ENCODE measurements at regions not wholly inside any gene's neighbourhood (a gene's known extent, or its start where the extent isn't known, plus 50 kb on each side); places are given as distances from the start of the nearest gene placed in this dataset.

GRCh38 chr2:118300832-118301231, 212.6 kb downstream of the INSIG2 start:
- H3K4me3 ChIP-seq (ENCODE audit: low read length in 2 of 2): no peak overlapping the region
- no peaks in the 10 kb centered on the region for H3K36me3 ChIP-seq (ENCODE audit: control insufficient read depth in 2 of 2, insufficient read depth in 2 of 2, low read length in 1 of 2)
- H3K27ac ChIP-seq (ENCODE audit: low read depth in 1 of 2, low read length in 1 of 2): no peak overlapping the region
- H3K4me1 ChIP-seq (ENCODE audit: control insufficient read depth in 2 of 2, insufficient read depth in 2 of 2, low read length in 2 of 2): no peaks in the 10 kb centered on the region
- no peaks in the 10 kb centered on the region for H3K27me3 ChIP-seq (ENCODE audit: control insufficient read depth in 2 of 2, insufficient read depth in 1 of 2, low read length in 1 of 2)
- H3K9me3 ChIP-seq (ENCODE audit: control insufficient read depth in 2 of 2, insufficient read depth in 1 of 2, low read length in 1 of 2): peaks cover 0 to under 1% of the 10 kb centered on the region in 2 donors
- no peak for DNase-seq (ENCODE audit: low read depth in 6 of 9, low spot score in 9 of 9)

GRCh38 chr2:118296663-118297062, 208.4 kb downstream of the INSIG2 start:
- no peaks in the 10 kb centered on the region for H3K4me1 ChIP-seq (ENCODE audit: control insufficient read depth in 2 of 2, insufficient read depth in 2 of 2, low read length in 2 of 2)
- no peak overlapping the region for H3K27ac ChIP-seq (ENCODE audit: low read depth in 1 of 2, low read length in 1 of 2)
- no peak for DNase-seq (ENCODE audit: low read depth in 6 of 9, low spot score in 9 of 9)
- no peaks in the 10 kb centered on the region for H3K36me3 ChIP-seq (ENCODE audit: control insufficient read depth in 2 of 2, insufficient read depth in 2 of 2, low read length in 1 of 2)
- no peak overlapping the region for H3K4me3 ChIP-seq (ENCODE audit: low read length in 2 of 2)
- peaks cover 0 to 1% of the 10 kb centered on the region in 2 donors for H3K9me3 ChIP-seq (ENCODE audit: control insufficient read depth in 2 of 2, insufficient read depth in 1 of 2, low read length in 1 of 2)
- H3K27me3 ChIP-seq (ENCODE audit: control insufficient read depth in 2 of 2, insufficient read depth in 1 of 2, low read length in 1 of 2): no peaks in the 10 kb centered on the region
- 93% methylated on average over 4 of the region's 4 CpGs for WGBS

GRCh38 chr2:118295592-118296390, 207.5 kb downstream of the INSIG2 start:
- Histone ChIP-seq H3K27me3 (ENCODE audit: control insufficient read depth in 2 of 2, insufficient read depth in 1 of 2, low read length in 1 of 2) (no peaks in the 10 kb centered on the region), H3K4me1 (ENCODE audit: control insufficient read depth in 2 of 2, insufficient read depth in 2 of 2, low read length in 2 of 2) (no peaks in the 10 kb centered on the region), H3K27ac (ENCODE audit: low read depth in 1 of 2, low read length in 1 of 2) (no peak overlapping the region), H3K9me3 (ENCODE audit: control insufficient read depth in 2 of 2, insufficient read depth in 1 of 2, low read length in 1 of 2) (peaks cover 0 to 1% of the 10 kb centered on the region in 2 donors), H3K36me3 (ENCODE audit: control insufficient read depth in 2 of 2, insufficient read depth in 2 of 2, low read length in 1 of 2) (no peaks in the 10 kb centered on the region), H3K4me3 (ENCODE audit: low read length in 2 of 2) (no peak overlapping the region)
- DNase-seq (ENCODE audit: low read depth in 6 of 9, low spot score in 9 of 9): no peak
- 92% methylated on average over 9 of the region's 9 CpGs for WGBS

GRCh38 chr2:118294063-118294462, 205.8 kb downstream of the INSIG2 start:
- Histone ChIP-seq H3K4me3 (ENCODE audit: low read length in 2 of 2) (no peak overlapping the region), H3K36me3 (ENCODE audit: control insufficient read depth in 2 of 2, insufficient read depth in 2 of 2, low read length in 1 of 2) (no peaks in the 10 kb centered on the region), H3K4me1 (ENCODE audit: control insufficient read depth in 2 of 2, insufficient read depth in 2 of 2, low read length in 2 of 2) (no peaks in the 10 kb centered on the region), H3K9me3 (ENCODE audit: control insufficient read depth in 2 of 2, insufficient read depth in 1 of 2, low read length in 1 of 2) (peaks cover 0 to 1% of the 10 kb centered on the region in 2 donors), H3K27ac (ENCODE audit: low read depth in 1 of 2, low read length in 1 of 2) (no peak overlapping the region), H3K27me3 (ENCODE audit: control insufficient read depth in 2 of 2, insufficient read depth in 1 of 2, low read length in 1 of 2) (no peaks in the 10 kb centered on the region)
- no peak for DNase-seq (ENCODE audit: low read depth in 6 of 9, low spot score in 9 of 9)
- 95% methylated on average over 1 of the region's 1 CpG for WGBS

- Histone ChIP-seq H3K27me3 (ENCODE audit: control insufficient read depth in 2 of 2, insufficient read depth in 1 of 2, low read length in 1 of 2) (no peaks in the 10 kb centered on the region), H3K4me1 (ENCODE audit: control insufficient read depth in 2 of 2, insufficient read depth in 2 of 2, low read length in 2 of 2) (no peaks in the 10 kb centered on the region), H3K27ac (ENCODE audit: low read depth in 1 of 2, low read length in 1 of 2) (no peak overlapping the region), H3K4me3 (ENCODE audit: low read length in 2 of 2) (no peak overlapping the region), H3K36me3 (ENCODE audit: control insufficient read depth in 2 of 2, insufficient read depth in 2 of 2, low read length in 1 of 2) (no peaks in the 10 kb centered on the region), H3K9me3 (ENCODE audit: control insufficient read depth in 2 of 2, insufficient read depth in 1 of 2, low read length in 1 of 2) (peaks cover 0 to 1% of the 10 kb centered on the region in 2 donors)
- 96% methylated on average over 2 of the region's 2 CpGs for WGBS
- DNase-seq (ENCODE audit: low read depth in 6 of 9, low spot score in 9 of 9): no peak
These were observed 204.7 kb downstream of the INSIG2 start for GRCh38 chr2:118292991-118293390.

GRCh38 chr2:118291251-118291880, 203.1 kb downstream of the INSIG2 start:
- DNase-seq (ENCODE audit: low read depth in 6 of 9, low spot score in 9 of 9): no peak
- H3K9me3 ChIP-seq (ENCODE audit: control insufficient read depth in 2 of 2, insufficient read depth in 1 of 2, low read length in 1 of 2): peaks cover 0 to 1% of the 10 kb centered on the region in 2 donors
- H3K27ac ChIP-seq (ENCODE audit: low read depth in 1 of 2, low read length in 1 of 2): no peak overlapping the region
- 83% methylated on average over 3 of the region's 3 CpGs for WGBS
- no peaks in the 10 kb centered on the region for H3K27me3 ChIP-seq (ENCODE audit: control insufficient read depth in 2 of 2, insufficient read depth in 1 of 2, low read length in 1 of 2)
- H3K4me3 ChIP-seq (ENCODE audit: low read length in 2 of 2): no peak overlapping the region
- H3K36me3 ChIP-seq (ENCODE audit: control insufficient read depth in 2 of 2, insufficient read depth in 2 of 2, low read length in 1 of 2): no peaks in the 10 kb centered on the region
- no peaks in the 10 kb centered on the region for H3K4me1 ChIP-seq (ENCODE audit: control insufficient read depth in 2 of 2, insufficient read depth in 2 of 2, low read length in 2 of 2)

- WGBS: 68% methylated on average over 8 of the region's 8 CpGs
- H3K4me3 ChIP-seq (ENCODE audit: low read length in 2 of 2): no peak overlapping the region
- DNase-seq (ENCODE audit: low read depth in 6 of 9, low spot score in 9 of 9): no peak
- H3K27ac ChIP-seq (ENCODE audit: low read depth in 1 of 2, low read length in 1 of 2): no peak overlapping the region
- no peaks in the 10 kb centered on the region for H3K4me1 ChIP-seq (ENCODE audit: control insufficient read depth in 2 of 2, insufficient read depth in 2 of 2, low read length in 2 of 2)
- no peaks in the 10 kb centered on the region for H3K27me3 ChIP-seq (ENCODE audit: control insufficient read depth in 2 of 2, insufficient read depth in 1 of 2, low read length in 1 of 2)
- no peaks in the 10 kb centered on the region for H3K36me3 ChIP-seq (ENCODE audit: control insufficient read depth in 2 of 2, insufficient read depth in 2 of 2, low read length in 1 of 2)
- no peaks in the 10 kb centered on the region for H3K9me3 ChIP-seq (ENCODE audit: control insufficient read depth in 2 of 2, insufficient read depth in 1 of 2, low read length in 1 of 2)
These were observed 202.4 kb downstream of the INSIG2 start for GRCh38 chr2:118290411-118291250.

GRCh38 chr2:118279005-118279404, 190.7 kb downstream of the INSIG2 start:
- WGBS: 82% methylated on average over 3 of the region's 3 CpGs
- DNase-seq (ENCODE audit: low read depth in 6 of 9, low spot score in 9 of 9): no peak
- H3K9me3 ChIP-seq (ENCODE audit: control insufficient read depth in 2 of 2, insufficient read depth in 1 of 2, low read length in 1 of 2): no peaks in the 10 kb centered on the region
- no peaks in the 10 kb centered on the region for H3K36me3 ChIP-seq (ENCODE audit: control insufficient read depth in 2 of 2, insufficient read depth in 2 of 2, low read length in 1 of 2)
- H3K4me1 ChIP-seq (ENCODE audit: control insufficient read depth in 2 of 2, insufficient read depth in 2 of 2, low read length in 2 of 2): no peaks in the 10 kb centered on the region
- H3K27ac ChIP-seq (ENCODE audit: low read depth in 1 of 2, low read length in 1 of 2): no peak overlapping the region
- peaks cover 0 to 3% of the 10 kb centered on the region in 2 donors for H3K27me3 ChIP-seq (ENCODE audit: control insufficient read depth in 2 of 2, insufficient read depth in 1 of 2, low read length in 1 of 2)
- H3K4me3 ChIP-seq (ENCODE audit: low read length in 2 of 2): no peak overlapping the region

GRCh38 chr2:118278046-118278445, 189.8 kb downstream of the INSIG2 start:
- no peaks in the 10 kb centered on the region for H3K4me1 ChIP-seq (ENCODE audit: control insufficient read depth in 2 of 2, insufficient read depth in 2 of 2, low read length in 2 of 2)
- no peak for DNase-seq (ENCODE audit: low read depth in 6 of 9, low spot score in 9 of 9)
- H3K27ac ChIP-seq (ENCODE audit: low read depth in 1 of 2, low read length in 1 of 2): no peak overlapping the region
- no peaks in the 10 kb centered on the region for H3K36me3 ChIP-seq (ENCODE audit: control insufficient read depth in 2 of 2, insufficient read depth in 2 of 2, low read length in 1 of 2)
- H3K9me3 ChIP-seq (ENCODE audit: control insufficient read depth in 2 of 2, insufficient read depth in 1 of 2, low read length in 1 of 2): no peaks in the 10 kb centered on the region
- peaks cover 0 to 3% of the 10 kb centered on the region in 2 donors for H3K27me3 ChIP-seq (ENCODE audit: control insufficient read depth in 2 of 2, insufficient read depth in 1 of 2, low read length in 1 of 2)
- 93% methylated on average over 5 of the region's 5 CpGs for WGBS
- no peak overlapping the region for H3K4me3 ChIP-seq (ENCODE audit: low read length in 2 of 2)
